ENCODE measurements at regions not wholly inside any gene's neighbourhood (a gene's known extent, or its start where the extent isn't known, plus 50 kb on each side); places are given as distances from the start of the nearest gene placed in this dataset.

GRCh38 chr3:22088204-22088603 lies 337.2 kb upstream of the ZNF385D start:
- DNase-seq (ENCODE audit: low read depth in 1 of 2, low spot score in 1 of 2) (no peak), FAIRE-seq (no peak), ATAC-seq (no peak)
- H3K4me1 ChIP-seq: no peaks in the 10 kb centered on the region
- no peak overlapping the region for H3K4me2 ChIP-seq
- no peaks in the 10 kb centered on the region for H3K9me3 ChIP-seq
- TF ChIP-seq NFE2L2 (conservative IDR thresholded peaks at IDR 0.05; ENCODE audit: low read length) (no peak), BHLHE40 (IDR thresholded peaks at IDR 0.05; ENCODE audit: low read depth, low read length) (no peak), ZNF302 (CRISPR knock-in tag; IDR thresholded peaks at IDR 0.05) (no peak), FOXS1 (CRISPR knock-in tag; IDR thresholded peaks at IDR 0.05) (no peak), FOSL2 (IDR thresholded peaks at IDR 0.05) (no peak), FOSL2 (CRISPR knock-in tag; IDR thresholded peaks at IDR 0.05) (no peak), CBX8 (IDR thresholded peaks at IDR 0.05) (no peak), EHF (CRISPR knock-in tag; IDR thresholded peaks at IDR 0.05) (no peak), ATOH8 (CRISPR knock-in tag; IDR thresholded peaks at IDR 0.05; ENCODE audit: low read depth) (no peak), RNF2 (IDR thresholded peaks at IDR 0.05; ENCODE audit: borderline replicate concordance, low read depth) (no peak), PHF8 (IDR thresholded peaks at IDR 0.05; ENCODE audit: borderline replicate concordance, low read depth) (no peak), NPAS2 (CRISPR knock-in tag; IDR thresholded peaks at IDR 0.05; ENCODE audit: borderline replicate concordance) (no peak), RFX5 (IDR thresholded peaks at IDR 0.05) (no peak), ZSCAN20 (CRISPR knock-in tag; IDR thresholded peaks at IDR 0.05) (no peak), CEBPB (IDR thresholded peaks at IDR 0.05) (no peak), RCOR1 (IDR thresholded peaks at IDR 0.05; ENCODE audit: low read depth, low read length) (no peak), BCL3 (IDR thresholded peaks at IDR 0.05) (no peak), HMGXB4 (CRISPR knock-in tag; IDR thresholded peaks at IDR 0.05; ENCODE audit: borderline replicate concordance) (no peak), HOXB5 (CRISPR knock-in tag; IDR thresholded peaks at IDR 0.05) (no peak), NR3C1 (IDR thresholded peaks at IDR 0.05) (no peak), USF2 (IDR thresholded peaks at IDR 0.05) (no peak)
- ChIA-PET CTCF (interaction anchor here (1.1 kb wide), 1 partner anchor 16 kb away, joined by 3 read pairs; no protein-coding TSS in a partner anchor), POLR2A (no interaction called here)
- H3K4me3 ChIP-seq: no peak overlapping the region
- WGBS (ENCODE audit: missing lambda C conversion rate): 3% methylated on average over 3 of the region's 3 CpGs
- no peak overlapping the region for H3K27ac ChIP-seq

GRCh38 chr3:22089284-22089683 lies 338.3 kb upstream of the ZNF385D start:
- WGBS (ENCODE audit: missing lambda C conversion rate): under 1% methylated on average over 4 of the region's 4 CpGs
- H3K4me3 ChIP-seq: no peak overlapping the region

More at GRCh38 chr3:22089284-22089683, 338.3 kb upstream of the ZNF385D start:
- Histone ChIP-seq H3K4me1 (no peaks in the 10 kb centered on the region), H3K4me2 (peak overlapping the region; percentile 52; the same call in 2 of the 3 replicates), H3K27ac (no peak overlapping the region), H3K9me3 (no peaks in the 10 kb centered on the region)
- CTCF ChIA-PET: interaction anchor here (1.1 to 2.1 kb wide), 3 partner anchors 9 to 31 kb away, joined by 3 to 5 read pairs (median 5); no protein-coding TSS in a partner anchor
- FAIRE-seq (no peak), DNase-seq (ENCODE audit: low read depth in 1 of 2, low spot score in 1 of 2) (peak; percentile 6 to 33), ATAC-seq (peak; percentile 77 to 78; a peak in 5 of 6 replicates)
- POLR2A ChIA-PET: no interaction called here
- TF ChIP-seq CTCF (IDR thresholded peaks at IDR 0.05): peak; percentile 43; the same call in 2 of the 3 replicates
- TF ChIP-seq CBX8 (IDR thresholded peaks at IDR 0.05): no peak
- peak; percentile 50 to 62 for TF ChIP-seq RAD21 (conservative IDR thresholded peaks at IDR 0.05 in 1 of 2, IDR thresholded peaks at IDR 0.05 in 1 of 2)
- no peak for TF ChIP-seq NR3C1 (IDR thresholded peaks at IDR 0.05)
- TF ChIP-seq RFX5 (IDR thresholded peaks at IDR 0.05): no peak
- peak; percentile 28; the same call in 1 of the 3 replicates for TF ChIP-seq SMC3 (IDR thresholded peaks at IDR 0.05)
